ENCODE measurements at regions not wholly inside any gene's neighbourhood (a gene's known extent, or its start where the extent isn't known, plus 50 kb on each side); places are given as distances from the start of the nearest gene placed in this dataset.

GRCh38 chr14:97543221-97543620 lies 746.0 kb downstream of the VRK1 start:
- H3K9me3 ChIP-seq, result no peaks in the 10 kb centered on the region
- H3K27me3 ChIP-seq, result no peaks in the 10 kb centered on the region
- no peak overlapping the region for H3K4me3 ChIP-seq
- no peak overlapping the region for H3K27ac ChIP-seq (replicated peaks in 1 of 4)
- H3K4me1 ChIP-seq, result no peaks in the 10 kb centered on the region
- H3K36me3 ChIP-seq, result no peaks in the 10 kb centered on the region
- TF ChIP-seq CTCF (IDR thresholded peaks at IDR 0.05), result no peak
- TF ChIP-seq POLR2A (IDR thresholded peaks at IDR 0.05; ENCODE audit: low read depth), result no peak
- no peak for TF ChIP-seq POLR2AphosphoS5 (IDR thresholded peaks at IDR 0.05)
- TF ChIP-seq EP300 (IDR thresholded peaks at IDR 0.05), result no peak
- no peak for DNase-seq (ENCODE audit: extremely low spot score)
- intact Hi-C loops (cut with DNase I), result no loop called here
- 73% methylated on average over 5 of the region's 5 CpGs for WGBS

- TF ChIP-seq CTCF (IDR thresholded peaks at IDR 0.05), result no peak
- TF ChIP-seq EP300 (IDR thresholded peaks at IDR 0.05), result no peak
- no peak for TF ChIP-seq POLR2AphosphoS5 (IDR thresholded peaks at IDR 0.05)
- no peak for TF ChIP-seq POLR2A (IDR thresholded peaks at IDR 0.05; ENCODE audit: low read depth)
- 76% methylated on average over 1 of the region's 1 CpG for WGBS
- H3K36me3 ChIP-seq, result no peaks in the 10 kb centered on the region
- DNase-seq (ENCODE audit: extremely low spot score), result no peak
- no peaks in the 10 kb centered on the region for H3K4me1 ChIP-seq
- no peak overlapping the region for H3K27ac ChIP-seq (replicated peaks in 1 of 4)
- H3K9me3 ChIP-seq, result no peaks in the 10 kb centered on the region
- intact Hi-C loops (cut with DNase I), result no loop called here
- no peaks in the 10 kb centered on the region for H3K27me3 ChIP-seq
- no peak overlapping the region for H3K4me3 ChIP-seq
Measured at GRCh38 chr14:97543816-97544215, 746.6 kb downstream of the VRK1 start.

- Histone ChIP-seq H3K27ac (replicated peaks in 1 of 4) (no peak overlapping the region), H3K27me3 (no peaks in the 10 kb centered on the region), H3K4me1 (no peaks in the 10 kb centered on the region), H3K9me3 (no peaks in the 10 kb centered on the region), H3K4me3 (no peak overlapping the region), H3K36me3 (no peaks in the 10 kb centered on the region)
- 82% methylated on average over 4 of the region's 4 CpGs for WGBS
- no peak for DNase-seq (ENCODE audit: extremely low spot score)
- TF ChIP-seq CTCF (IDR thresholded peaks at IDR 0.05) (no peak), POLR2AphosphoS5 (IDR thresholded peaks at IDR 0.05) (no peak), POLR2A (IDR thresholded peaks at IDR 0.05; ENCODE audit: low read depth) (no peak), EP300 (IDR thresholded peaks at IDR 0.05) (no peak)
- intact Hi-C loops (cut with DNase I), result no loop called here
Measured at GRCh38 chr14:97544571-97544970, 747.4 kb downstream of the VRK1 start.

GRCh38 chr14:97546491-97547230 lies 749.5 kb downstream of the VRK1 start:
- 93% methylated on average over 20 of the region's 20 CpGs for WGBS

More at GRCh38 chr14:97546491-97547230, 749.5 kb downstream of the VRK1 start:
- Histone ChIP-seq H3K4me1 (no peaks in the 10 kb centered on the region), H3K27me3 (no peaks in the 10 kb centered on the region), H3K9me3 (no peaks in the 10 kb centered on the region), H3K4me3 (no peak overlapping the region), H3K36me3 (no peaks in the 10 kb centered on the region), H3K27ac (replicated peaks in 1 of 4) (no peak overlapping the region)
- intact Hi-C loops (cut with DNase I), result no loop called here
- TF ChIP-seq POLR2AphosphoS5 (IDR thresholded peaks at IDR 0.05), result no peak
- TF ChIP-seq EP300 (IDR thresholded peaks at IDR 0.05), result no peak
- TF ChIP-seq POLR2A (IDR thresholded peaks at IDR 0.05; ENCODE audit: low read depth), result no peak
- no peak for TF ChIP-seq CTCF (IDR thresholded peaks at IDR 0.05)
- DNase-seq (ENCODE audit: extremely low spot score), result no peak
